DMS79 treated with DMSO at 0.1 percent for 48 hours (cell line): ENCODE measurements at regions not wholly inside any gene's neighbourhood (a gene's known extent, or its start where the extent isn't known, plus 50 kb on each side); places are given as distances from the start of the nearest gene placed in this dataset.

Experiments
- DNase-seq: peaks from one replicate; lab custom pipeline; 2025; lab: John Stamatoyannopoulos, UW

DNA sequence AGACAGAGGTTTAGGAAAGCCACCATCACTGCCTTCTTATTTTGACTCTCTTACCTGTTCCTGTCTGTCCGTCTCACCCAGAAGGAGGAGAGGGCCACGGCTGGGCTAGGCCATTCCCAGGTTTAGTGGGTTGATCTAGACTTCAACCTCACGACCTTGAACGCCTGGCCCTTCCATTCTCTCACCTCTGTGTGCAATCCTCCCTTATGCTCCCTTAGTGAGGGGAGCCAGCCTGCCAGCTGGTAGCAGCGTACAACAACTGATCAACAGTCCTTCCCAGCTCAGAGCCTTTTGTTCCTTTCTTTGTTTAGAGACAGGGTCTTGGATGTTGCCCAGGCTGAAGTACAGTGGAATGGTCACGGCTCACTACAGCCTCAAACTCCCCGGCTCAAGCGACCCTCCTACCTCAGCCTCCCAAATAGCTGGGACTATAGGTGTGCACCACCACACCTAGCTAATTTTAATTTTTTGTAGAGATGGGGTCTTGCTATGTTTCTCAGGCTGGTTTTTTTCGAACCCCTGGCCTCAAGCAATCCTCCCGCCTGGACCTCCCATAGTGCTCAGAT, 123.9 kb downstream of the ZNF664 start:
- no peak for DNase-seq

DNA sequence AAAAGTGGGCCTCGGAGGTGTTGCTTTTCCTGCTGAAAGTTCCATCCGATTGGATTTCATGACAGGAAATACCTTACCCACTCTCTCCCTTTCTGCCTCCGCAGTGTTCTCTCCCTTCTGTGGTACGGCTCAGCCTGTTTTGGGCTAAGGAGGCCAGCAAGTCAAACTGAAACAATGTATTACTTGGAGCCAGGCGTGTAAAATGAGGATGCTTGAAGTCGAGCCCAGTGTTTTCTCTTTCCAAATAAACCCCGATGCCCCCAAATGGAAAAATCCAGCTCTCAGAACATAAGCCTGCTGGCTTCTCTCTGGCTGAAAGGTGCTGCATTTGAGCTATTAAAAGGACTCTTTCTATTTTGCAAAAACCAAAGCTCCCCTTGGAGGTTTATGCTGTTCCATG, 124.7 kb downstream of the ZNF664 start:
- DNase-seq = no peak

DNA sequence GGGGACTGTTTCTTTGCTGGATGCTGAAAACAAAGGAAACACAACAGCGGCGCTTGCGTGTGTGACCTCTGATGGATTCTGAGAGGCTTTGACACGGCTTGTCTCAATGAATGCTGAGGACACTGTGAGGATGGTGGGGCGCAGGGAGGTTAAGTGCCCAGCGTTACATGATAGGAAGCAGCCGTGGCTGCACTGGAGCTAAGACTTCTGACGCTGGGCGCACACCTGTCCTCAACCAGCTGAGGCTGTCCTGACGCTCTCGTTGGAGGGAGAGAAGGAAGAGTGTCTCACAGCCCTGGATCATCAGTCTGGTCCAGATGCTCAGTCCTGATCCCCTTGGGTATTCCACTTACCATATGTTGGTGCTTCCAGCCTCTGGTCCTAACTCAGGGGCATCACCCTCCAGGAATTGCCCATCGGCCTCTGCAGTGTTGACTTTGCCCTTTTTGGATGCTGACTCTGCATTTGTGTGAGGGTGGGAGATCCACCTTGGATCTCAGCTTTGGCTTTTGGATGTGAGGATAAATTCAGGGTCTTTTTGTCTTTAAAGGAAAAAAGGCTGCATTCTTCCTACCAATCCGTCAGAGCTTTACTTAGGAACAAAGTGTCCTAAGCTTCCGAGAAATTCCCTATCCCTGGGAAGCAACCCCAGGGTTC, 125.2 kb downstream of the ZNF664 start:
- no peak for DNase-seq

DNA sequence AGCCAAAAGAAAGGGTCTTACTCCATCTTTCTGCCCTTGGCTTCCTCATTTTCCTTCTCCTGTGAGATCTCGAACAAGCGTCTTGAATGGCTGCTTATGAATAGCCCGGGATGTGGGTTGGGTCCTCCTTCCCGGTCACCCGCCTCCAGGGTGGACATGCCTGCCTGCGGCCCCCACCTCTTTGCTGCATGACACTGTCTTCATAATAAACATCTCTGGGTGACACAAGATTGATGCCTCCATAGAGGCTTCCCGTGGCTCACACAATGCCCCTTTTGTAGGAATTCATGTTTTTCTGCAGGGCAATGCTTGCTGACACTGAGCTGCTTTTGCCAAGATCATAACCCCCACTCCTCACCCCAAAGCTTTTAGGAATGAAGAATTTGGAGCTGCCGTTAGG, 125.9 kb downstream of the ZNF664 start:
- no peak for DNase-seq

DNA sequence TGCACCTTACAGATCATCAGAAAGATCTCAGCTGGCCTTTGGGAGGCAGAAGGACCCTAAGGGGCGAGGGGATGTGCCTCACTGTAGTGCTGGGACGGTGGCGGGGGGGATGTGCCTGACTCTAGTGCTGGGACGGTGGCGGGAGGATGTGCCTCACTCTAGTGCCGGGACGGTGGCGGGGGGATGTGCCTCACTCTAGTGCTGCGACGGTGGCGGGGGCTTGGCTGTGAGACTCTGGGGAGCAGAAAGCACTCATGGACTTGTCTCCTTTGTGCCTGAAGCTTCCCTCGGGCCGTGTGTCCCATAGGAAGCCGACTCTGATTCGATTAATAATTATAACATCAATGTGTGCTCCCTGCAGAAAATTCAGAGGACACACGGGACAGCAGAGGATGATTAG, 126.6 kb downstream of the ZNF664 start:
- no peak for DNase-seq

DNA sequence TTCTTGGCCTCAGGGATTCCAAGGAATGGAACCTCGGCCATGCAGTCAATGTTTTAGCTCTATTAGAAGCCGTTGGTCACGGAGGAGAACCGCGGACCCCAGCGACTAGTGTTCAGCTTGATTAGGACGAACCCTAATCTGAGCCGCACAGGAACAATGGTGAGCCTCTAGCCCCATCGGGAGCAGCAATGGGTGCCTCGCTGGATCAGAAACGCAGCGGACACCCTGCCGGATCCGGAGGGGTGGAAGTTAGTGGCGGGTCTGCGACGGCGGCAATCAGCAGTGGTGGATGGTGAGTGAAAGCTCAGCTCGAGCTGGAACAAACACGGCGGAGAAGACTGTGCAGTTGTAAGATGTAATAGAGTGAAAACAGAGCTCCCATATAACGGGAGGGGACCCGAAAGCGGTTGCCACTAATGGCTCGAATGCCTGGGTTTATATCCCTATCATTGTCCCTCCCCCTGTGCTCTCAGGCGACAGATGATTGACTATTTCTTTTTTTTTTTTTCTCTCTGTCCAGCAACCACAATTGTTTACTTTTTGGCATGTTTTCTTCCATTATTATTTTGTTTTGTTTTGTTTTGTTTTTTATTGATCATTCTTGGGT, 127.7 kb downstream of the ZNF664 start:
- DNase-seq = no peak

DNA sequence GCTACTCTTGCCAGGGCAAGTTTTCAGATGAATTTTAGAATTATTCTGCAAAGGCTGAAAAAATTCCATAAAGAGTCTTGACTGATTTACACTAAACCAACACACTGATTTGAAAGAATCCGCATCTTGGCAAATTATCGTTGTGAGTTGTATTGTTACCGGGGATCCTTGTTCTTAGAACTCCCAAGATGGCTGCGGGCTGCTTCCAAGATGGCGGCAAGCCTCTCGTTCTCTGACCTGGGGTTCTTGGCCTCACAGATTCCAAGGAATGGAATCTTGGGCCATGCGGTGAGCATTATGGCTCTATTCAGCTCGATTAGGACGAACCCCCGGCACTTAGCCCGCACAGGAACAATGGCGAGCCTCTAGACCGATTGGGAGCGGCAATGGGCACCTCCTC, 132.5 kb downstream of the ZNF664 start:
- no peak for DNase-seq

DNA sequence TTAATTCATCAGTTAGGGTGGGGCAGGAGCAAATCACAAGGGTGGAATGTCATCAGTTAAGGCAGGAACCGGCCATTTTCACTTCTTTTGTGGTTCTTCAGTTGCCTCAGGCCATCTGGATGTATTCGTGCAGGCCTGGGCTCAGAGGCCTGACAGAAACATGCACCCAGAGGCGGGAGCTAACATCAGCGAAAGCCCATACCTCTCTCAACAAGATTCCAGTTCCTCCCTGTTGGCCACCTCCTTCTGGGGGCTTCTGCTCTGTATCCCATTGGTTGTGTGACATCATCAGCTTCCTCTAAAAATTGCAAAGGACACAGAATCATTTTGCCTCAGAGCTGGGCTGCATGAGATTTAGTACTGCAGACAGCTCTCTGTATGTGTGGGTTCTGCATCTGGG, 134.3 kb downstream of the ZNF664 start:
- no peak for DNase-seq

DNA sequence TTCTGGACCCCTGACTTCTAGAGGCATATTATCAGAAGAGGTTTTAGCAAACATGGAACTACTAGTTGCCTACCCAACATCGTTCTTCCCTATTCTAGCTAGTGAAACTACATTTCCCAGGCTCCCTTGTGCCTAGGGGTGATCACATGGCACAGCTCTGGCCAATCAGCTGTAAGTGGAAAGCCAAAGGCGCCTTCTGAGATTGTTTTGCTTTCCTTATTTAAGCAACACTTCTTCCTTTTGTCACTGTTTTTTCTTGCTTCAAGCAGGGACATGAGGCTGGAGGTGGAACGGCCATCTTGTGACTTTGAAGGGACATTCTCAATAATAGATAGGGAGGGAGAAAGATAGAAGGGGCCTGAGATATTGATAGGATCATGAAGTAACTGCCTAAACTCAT, 136.7 kb downstream of the ZNF664 start:
- DNase-seq = no peak

DNA sequence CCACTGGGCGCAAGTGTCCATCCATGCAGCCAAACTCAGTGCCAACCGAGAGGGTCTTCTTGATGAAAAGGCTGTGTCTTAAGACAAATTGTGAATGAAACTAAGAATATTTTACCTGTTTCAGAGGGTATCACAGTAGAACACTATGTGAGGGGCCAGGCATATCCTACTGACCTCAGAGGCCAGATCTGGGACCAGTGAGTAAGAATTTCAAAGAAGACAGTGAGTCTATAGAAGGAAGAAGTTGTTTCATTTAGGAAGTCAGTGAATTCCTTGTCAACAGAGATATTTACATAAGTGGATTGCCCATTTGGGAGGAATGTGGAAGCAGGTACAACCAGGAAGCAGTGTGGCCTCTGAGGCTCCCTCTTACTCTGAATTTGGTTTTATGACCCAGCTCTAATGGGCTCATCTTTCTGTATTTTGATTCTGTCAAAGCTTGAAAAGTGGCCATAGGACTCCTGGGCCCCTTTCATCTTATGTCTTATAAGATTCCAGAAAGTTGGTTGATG, 137.4 kb downstream of the ZNF664 start:
- no peak for DNase-seq

DNA sequence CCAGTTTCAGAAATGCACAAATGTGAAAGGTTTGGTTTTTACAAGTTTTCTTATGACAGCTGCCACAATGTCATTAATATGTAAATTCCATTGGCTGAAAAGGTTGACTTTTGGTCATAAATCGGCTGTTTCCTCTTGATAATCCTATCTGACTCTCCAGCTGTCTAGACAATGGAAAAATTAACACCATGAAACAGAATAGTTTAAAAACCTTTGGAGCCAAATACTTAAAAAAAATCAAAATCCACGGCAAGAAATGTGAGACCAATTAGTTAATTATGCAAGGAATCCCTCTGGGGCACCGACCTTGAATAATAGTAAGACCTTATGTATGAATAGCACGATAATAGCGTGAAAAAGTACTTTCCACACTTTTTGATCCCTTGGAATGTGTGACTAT, 138.0 kb downstream of the ZNF664 start:
- no peak for DNase-seq

DNA sequence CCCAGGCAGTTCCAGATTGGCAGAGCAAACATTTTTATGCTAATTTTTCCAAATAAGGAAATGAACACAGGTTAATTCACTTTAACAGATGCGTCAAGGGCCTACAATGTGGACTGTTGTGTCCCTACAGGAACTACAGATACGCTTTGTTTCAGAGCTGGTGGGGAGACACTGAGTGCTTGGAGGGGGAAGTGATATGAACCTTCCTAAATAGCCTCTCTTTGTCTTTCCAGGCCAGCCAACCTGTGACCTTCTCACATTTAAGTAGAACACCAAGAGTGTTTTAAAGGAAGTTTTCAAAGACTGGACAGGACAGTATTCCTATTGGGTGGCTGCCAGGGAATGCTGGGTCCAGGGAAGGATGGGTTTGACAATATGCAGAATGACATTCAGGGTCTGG, 141.3 kb downstream of the ZNF664 start:
- no peak for DNase-seq

DNA sequence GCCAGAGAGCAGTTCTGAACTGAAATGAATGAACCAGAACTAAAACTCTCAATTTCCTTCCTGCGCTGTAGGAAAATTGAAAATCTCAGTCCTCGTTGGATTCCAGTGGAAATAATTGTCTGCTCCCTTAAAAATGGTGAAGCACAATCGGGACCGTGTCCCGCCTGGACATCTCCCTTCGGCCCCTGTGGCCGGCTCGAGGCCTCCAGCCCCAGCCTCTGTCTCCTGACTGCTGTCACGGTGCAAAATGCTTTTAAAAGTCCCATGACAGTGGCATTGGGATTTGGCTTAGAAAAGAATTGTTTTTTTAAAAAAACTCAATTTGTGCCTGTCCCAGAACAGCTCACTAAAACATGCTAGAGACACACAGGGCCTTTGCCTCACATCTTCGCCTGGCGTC, 142.5 kb downstream of the ZNF664 start:
- DNase-seq = no peak

DNA sequence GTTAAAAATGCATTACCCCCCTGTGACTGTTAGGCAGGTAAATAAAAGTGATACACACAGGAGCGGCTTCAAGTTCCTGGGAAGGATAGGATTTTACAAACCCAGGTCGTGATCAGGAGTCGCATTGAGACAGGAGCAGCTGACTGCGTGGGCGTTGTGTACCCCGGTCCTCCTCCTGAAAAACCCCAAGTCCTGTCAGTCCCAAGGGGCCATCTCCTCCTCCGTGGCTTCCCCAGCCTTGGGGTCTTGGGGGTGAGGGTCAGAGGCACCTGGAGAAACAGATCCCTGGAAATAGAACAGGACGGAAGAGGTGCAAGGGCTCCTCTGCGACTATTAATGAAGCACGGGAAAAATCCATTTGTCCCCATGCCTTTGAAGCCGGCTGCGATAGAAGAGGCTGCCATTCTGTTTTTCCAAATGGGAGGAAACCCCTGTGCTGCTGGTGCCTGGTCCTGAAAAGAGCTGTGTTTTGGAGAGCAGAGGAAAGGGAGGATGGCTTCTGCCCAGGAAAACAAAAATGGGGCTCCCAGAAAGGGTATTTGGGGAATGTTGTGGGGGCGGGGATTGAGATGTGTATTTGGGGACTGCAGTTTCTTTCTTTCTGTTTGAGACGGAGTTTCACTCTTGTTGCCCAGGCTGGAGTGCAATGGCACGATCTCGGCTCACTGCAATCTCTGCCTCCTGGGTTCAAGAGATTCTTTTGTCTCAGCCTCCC, 143.1 kb downstream of the ZNF664 start:
- DNase-seq = no peak

DNA sequence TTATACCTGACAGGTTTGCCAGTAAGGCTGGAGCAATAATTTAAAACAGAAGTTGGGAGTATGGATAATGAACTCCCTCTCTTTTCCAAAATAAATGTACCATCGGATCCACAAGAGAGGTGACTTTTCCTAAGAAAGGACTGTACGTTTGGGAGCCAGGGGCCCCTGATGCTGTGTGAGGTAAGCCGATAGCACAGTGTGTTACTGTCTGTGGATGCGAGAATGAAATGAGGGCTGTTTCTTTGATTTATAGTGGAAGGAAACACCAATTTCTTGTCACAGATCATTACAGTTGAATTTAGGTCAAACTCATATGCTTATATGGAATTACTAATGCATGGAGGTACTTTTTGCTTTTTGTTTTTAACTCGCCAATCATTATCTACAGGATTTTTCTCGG, 147.7 kb downstream of the ZNF664 start:
- DNase-seq = no peak

DNA sequence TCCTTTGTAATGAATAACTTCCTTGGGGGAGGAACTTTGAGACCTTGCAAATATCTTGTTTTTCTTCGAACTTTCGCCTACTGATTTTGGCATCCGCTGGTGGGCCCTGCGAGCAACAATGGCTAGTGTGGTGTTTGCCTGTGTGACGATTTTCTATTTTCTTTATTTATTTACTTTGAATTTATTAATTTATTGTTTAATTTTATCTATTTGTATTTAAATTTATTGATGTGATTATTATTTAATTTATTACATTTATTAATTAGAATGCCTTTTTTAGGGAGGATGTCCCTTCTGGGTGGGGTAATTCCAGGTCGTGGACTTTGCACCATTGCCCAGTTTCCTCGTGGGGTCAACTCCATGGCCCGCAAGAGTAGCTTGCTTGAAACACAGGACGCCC, 149.7 kb downstream of the ZNF664 start:
- DNase-seq = no peak

DNA sequence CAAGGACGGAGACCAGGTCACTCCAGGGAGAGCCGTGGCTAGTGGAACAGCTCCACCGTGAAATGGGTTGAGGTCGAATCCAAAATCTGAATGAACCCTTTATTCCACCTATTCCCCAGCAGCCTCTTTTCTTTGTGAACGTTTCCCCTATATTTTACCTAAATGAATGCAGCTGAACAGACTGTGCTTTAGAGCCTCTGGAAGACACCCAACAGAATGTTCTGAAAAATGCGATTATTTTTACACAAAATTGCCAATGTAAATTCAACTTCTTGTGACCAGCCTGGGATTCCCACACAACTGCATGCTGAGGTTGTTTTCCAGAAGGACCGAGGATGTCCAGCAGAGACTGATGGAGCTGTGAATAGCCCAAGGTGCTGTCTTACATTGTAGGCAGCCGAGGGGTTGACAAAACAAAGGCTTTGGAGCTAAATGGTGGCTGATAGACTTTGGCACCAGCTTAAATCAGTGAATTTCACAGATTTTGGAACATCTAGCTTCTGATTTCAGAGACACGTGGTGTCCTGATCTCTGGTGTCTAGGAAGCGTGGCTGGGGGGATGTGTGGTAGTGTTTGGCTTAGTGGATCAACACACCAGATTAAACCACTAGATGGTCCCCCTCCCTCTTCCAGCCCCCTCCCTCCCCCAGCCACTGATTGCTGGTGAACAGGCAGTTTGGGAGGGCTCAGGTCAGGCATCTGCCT, 150.4 kb downstream of the ZNF664 start:
- no peak for DNase-seq

DNA sequence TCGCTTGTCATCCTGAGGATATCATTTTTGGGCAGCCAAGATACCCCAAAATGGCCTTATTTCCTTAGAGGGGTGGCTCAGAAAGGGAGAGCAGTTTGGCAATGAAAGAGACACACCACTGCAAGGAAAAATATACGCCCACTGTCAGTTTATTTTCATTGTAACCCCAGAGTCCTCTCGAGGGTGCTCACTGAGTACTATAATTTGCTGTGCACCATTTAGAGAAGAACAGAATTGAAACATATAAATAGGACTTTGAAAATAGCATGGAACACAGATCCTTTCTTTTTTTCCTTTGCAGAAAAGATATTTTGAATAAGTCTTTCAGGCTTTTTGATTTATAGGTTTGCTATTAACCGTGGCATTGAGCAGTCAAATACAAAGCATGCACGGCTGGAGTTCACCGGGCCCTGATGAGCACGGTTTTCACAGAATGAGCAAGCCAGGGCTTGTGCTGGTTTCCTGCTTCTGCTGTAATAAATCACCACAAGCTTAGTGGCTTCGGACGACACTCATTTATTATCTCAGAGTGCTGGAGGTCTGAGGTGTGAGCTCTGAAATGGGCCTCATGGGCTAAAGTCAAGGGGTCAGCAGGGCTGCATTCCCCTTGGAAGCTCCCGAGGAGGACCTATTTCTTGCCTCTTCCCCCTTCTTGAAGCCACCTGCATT, 152.3 kb downstream of the ZNF664 start:
- DNase-seq = peak; percentile 14

DNA sequence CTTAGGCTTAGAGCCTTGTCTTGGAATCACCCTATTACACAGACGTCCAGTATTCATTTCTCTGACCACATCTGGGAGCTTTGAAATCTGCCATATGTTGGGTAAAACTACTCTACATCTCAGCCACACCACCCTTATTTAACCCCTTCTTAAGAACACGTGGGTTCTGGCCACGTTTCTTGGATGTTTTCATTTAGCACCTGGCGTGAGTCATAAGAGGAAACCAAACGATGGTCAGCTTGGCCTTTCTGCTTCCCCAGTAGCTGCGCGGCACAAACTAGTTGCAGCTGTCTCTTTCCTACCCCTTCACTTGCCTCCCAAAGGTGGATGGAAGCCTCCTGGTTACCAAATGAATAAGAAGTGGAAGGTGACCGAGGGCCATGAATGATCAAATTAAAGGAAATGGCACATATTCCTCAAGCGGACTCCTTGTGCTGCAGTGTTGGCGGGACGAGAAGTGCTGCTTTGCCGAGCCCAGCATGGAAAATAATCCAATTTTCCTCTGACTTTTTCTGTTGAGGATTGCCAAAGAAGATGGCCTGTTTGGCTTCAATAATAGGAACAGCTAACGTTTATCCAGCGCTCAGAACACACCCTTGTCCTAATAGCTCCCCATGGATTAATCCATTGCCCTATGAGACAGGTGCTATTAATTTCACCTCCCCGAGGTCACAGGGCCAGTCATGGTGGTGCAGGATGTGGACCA, 154.1 kb downstream of the ZNF664 start:
- DNase-seq = no peak

DNA sequence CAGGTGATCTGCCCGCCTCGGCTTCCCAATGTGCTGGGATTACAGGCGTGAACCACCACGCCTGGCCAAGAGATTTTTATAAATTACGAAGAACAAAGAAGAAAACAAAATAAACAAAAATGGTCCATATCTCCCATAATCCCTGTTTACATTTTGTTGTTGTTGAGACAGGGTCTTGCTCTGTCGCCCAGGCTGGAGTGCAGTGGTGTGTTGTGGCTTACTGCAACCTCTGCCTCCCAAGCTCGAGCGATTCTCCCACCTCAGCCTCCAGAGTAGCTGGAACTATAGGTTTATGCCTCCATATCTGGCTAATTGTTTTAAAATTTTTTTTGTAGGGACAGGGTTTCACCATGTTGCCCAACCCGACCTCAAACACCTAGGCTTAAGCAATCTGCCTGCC, 156.1 kb downstream of the ZNF664 start:
- DNase-seq = no peak
